Kidney (tissue), 13 donors: ENCODE measurements at regions not wholly inside any gene's neighbourhood (a gene's known extent, or its start where the extent isn't known, plus 50 kb on each side); places are given as distances from the start of the nearest gene placed in this dataset.

Experiments used
- DNase-seq, 5 donors: peaks; one replicate each; pipeline ENCODE4 v3.0.0-alpha.2; 2013 to 2020
- FAIRE-seq: peaks from 2 replicates; lab custom pipeline; 2012; peaks lifted over from hg19 to GRCh38; lab: Jason Lieb, UNC
- H3K27ac ChIP-seq, 2 donors: one replicate each; pipeline ENCODE4 v1.7.0; 2013; ENCODE audit warnings: low read depth in 2 of 2, low read length in 2 of 2, inconsistent platforms in 1 of 2
- H3K27me3 ChIP-seq: one replicate; pipeline ENCODE4 v1.7.1; 2013; ENCODE audit warnings: low read length, inconsistent platforms; ENCODE audit not compliant: control insufficient read depth, insufficient read depth
- H3K36me3 ChIP-seq, 3 donors: one replicate each; pipeline versions ENCODE4 v1.7.0 to v1.7.1; 2013; ENCODE audit warnings: low read length in 3 of 3, control low read depth in 1 of 3, inconsistent platforms in 1 of 3; ENCODE audit not compliant: insufficient read depth in 3 of 3, control insufficient read depth in 2 of 3
- H3K4me1 ChIP-seq, 3 donors: one replicate each; pipeline versions ENCODE4 v1.7.0 to v1.7.1; 2013; ENCODE audit warnings: low read length in 3 of 3, inconsistent platforms in 1 of 3, low read depth in 1 of 3; ENCODE audit not compliant: control insufficient read depth in 2 of 3, insufficient read depth in 2 of 3
- H3K4me3 ChIP-seq, 3 donors: one replicate each; pipeline versions ENCODE4 v1.7.0 to v1.8.1; 2013; ENCODE audit warnings: low read length in 3 of 3, control low read depth in 1 of 3, inconsistent platforms in 1 of 3
- H3K9ac ChIP-seq, 3 donors: one replicate each; pipeline versions ENCODE4 v1.7.0 to v1.7.1; 2013; ENCODE audit warnings: low read length in 3 of 3, control low read depth in 1 of 3, inconsistent platforms in 1 of 3
- H3K9me3 ChIP-seq, 3 donors: one replicate each; pipeline versions ENCODE4 v1.7.0 to v1.7.1; 2013; ENCODE audit warnings: low read length in 3 of 3, control low read depth in 1 of 3, inconsistent platforms in 1 of 3; ENCODE audit not compliant: control insufficient read depth in 2 of 3, insufficient read depth in 1 of 3
- CTCF ChIP-seq: IDR thresholded peaks from 3 replicates; pipeline ENCODE4 v1.5.1; 2012; ENCODE audit warnings: mild to moderate bottlenecking, moderate library complexity, borderline replicate concordance; ENCODE audit not compliant: insufficient read depth; ENCODE audit errors: extremely low read depth
- intact Hi-C: fragments of 100-400 bp; cut with DNase I; formaldehyde crosslinking; loops from one replicate; pipeline ENCODE4 v1.11.1; 2022
- donor health status: control.
- donor health status: control.
- donor health status: control.
- donor health status: control.
- donor health status: control.
- donor health status: DM: yes; HTN: yes; CAD: no.
- donor health status: Normal renal cell carcinoma (clear cell type).

GRCh38 chr2:52622266-52622665, 1145.3 kb upstream of the CHAC2 start:
- Histone ChIP-seq H3K27me3 (no peaks in the 10 kb centered on the region), H3K4me1 (no peaks in the 10 kb centered on the region), H3K36me3 (no peaks in the 10 kb centered on the region), H3K9ac (no peak overlapping the region), H3K4me3 (no peak overlapping the region), H3K27ac (no peak overlapping the region), H3K9me3 (no peaks in the 10 kb centered on the region)
- peak in 1 of 5 donors; percentile 6 for DNase-seq
- intact Hi-C loops: no loop called here
- no peak for FAIRE-seq
- TF ChIP-seq CTCF: no peak

- no peaks in the 10 kb centered on the region for H3K9me3 ChIP-seq
- no peak overlapping the region for H3K4me3 ChIP-seq
- H3K9ac ChIP-seq: no peak overlapping the region
- intact Hi-C loops: no loop called here
- FAIRE-seq (no peak), DNase-seq (no peak)
- no peaks in the 10 kb centered on the region for H3K36me3 ChIP-seq
- no peaks in the 10 kb centered on the region for H3K4me1 ChIP-seq
- no peaks in the 10 kb centered on the region for H3K27me3 ChIP-seq
- H3K27ac ChIP-seq: no peak overlapping the region
- no peak for TF ChIP-seq CTCF
Measured at GRCh38 chr2:52613064-52613463, 1154.5 kb upstream of the CHAC2 start.

GRCh38 chr2:52611759-52612158, 1155.8 kb upstream of the CHAC2 start:
- Histone ChIP-seq H3K36me3 (no peaks in the 10 kb centered on the region), H3K27me3 (no peaks in the 10 kb centered on the region), H3K27ac (no peak overlapping the region), H3K9me3 (no peaks in the 10 kb centered on the region), H3K4me3 (no peak overlapping the region), H3K4me1 (no peaks in the 10 kb centered on the region), H3K9ac (no peak overlapping the region)
- TF ChIP-seq CTCF: no peak
- DNase-seq: no peak
- intact Hi-C loops: no loop called here
- FAIRE-seq: no peak

GRCh38 chr2:52608030-52608429, 1159.6 kb upstream of the CHAC2 start:
- H3K9ac ChIP-seq: no peak overlapping the region
- no peak overlapping the region for H3K27ac ChIP-seq
- no peak for TF ChIP-seq CTCF
- no peak for DNase-seq
- no peaks in the 10 kb centered on the region for H3K9me3 ChIP-seq
- intact Hi-C loops: no loop called here
- no peaks in the 10 kb centered on the region for H3K36me3 ChIP-seq
- no peaks in the 10 kb centered on the region for H3K4me1 ChIP-seq
- no peak overlapping the region for H3K4me3 ChIP-seq
- no peak for FAIRE-seq
- H3K27me3 ChIP-seq: no peaks in the 10 kb centered on the region
